GM18870 (cell line): ENCODE measurements at regions not wholly inside any gene's neighbourhood (a gene's known extent, or its start where the extent isn't known, plus 50 kb on each side); places are given as distances from the start of the nearest gene placed in this dataset.
"Not testable (repeated sequence)": the region's sequence is repeated elsewhere in the genome, so short reads cannot be mapped to it uniquely, and the experiment has no call there.

Experiments
- ATAC-seq: cut with Tn5 transposase; IDR thresholded peaks from one replicate; pipeline ENCODE4 v1.9.1; 2021; ENCODE audit warnings: moderate library complexity; ENCODE audit not compliant: unreplicated experiment

- ATAC-seq = no peak
These were observed 144.9 kb upstream of the FER start for GRCh38 chr5:108602830-108603229.

GRCh38 chr5:108590799-108591198 is 156.9 kb upstream of the FER start:
- ATAC-seq = no peak

GRCh38 chr5:108588323-108588722 is 159.4 kb upstream of the FER start:
- ATAC-seq = no peak

GRCh38 chr5:108587821-108588220 is 159.9 kb upstream of the FER start:
- no peak for ATAC-seq

- no peak for ATAC-seq
These were observed 166.7 kb upstream of the FER start for GRCh38 chr5:108581026-108581425.

- no peak for ATAC-seq
These were observed 168.5 kb upstream of the FER start for GRCh38 chr5:108579236-108579635.

- ATAC-seq = no peak
These were observed 168.9 kb upstream of the FER start for GRCh38 chr5:108578791-108579190.

GRCh38 chr5:108567429-108567828 is 180.3 kb upstream of the FER start:
- no peak for ATAC-seq

GRCh38 chr5:108564441-108564840 is 182.5 kb upstream of the FBXL17 start:
- no peak for ATAC-seq

GRCh38 chr5:108562205-108562454 is 180.2 kb upstream of the FBXL17 start:
- no peak for ATAC-seq

GRCh38 chr5:108561416-108562204 is 179.7 kb upstream of the FBXL17 start:
- ATAC-seq = no peak

GRCh38 chr5:108560581-108560980 is 178.7 kb upstream of the FBXL17 start:
- ATAC-seq = no peak

- ATAC-seq = no peak
These were observed 178.3 kb upstream of the FBXL17 start for GRCh38 chr5:108560166-108560565.

- ATAC-seq = not testable (repeated sequence)
These were observed 176.9 kb upstream of the FBXL17 start for GRCh38 chr5:108558840-108559239.

- not testable (repeated sequence) for ATAC-seq
These were observed 176.2 kb upstream of the FBXL17 start for GRCh38 chr5:108558142-108558541.

- no peak for ATAC-seq
These were observed 175.8 kb upstream of the FBXL17 start for GRCh38 chr5:108557686-108558085.

- no peak for ATAC-seq
These were observed 174.7 kb upstream of the FBXL17 start for GRCh38 chr5:108556441-108557145.

- ATAC-seq = no peak
These were observed 167.0 kb upstream of the FBXL17 start for GRCh38 chr5:108548684-108549596.

GRCh38 chr5:108546939-108547338 is 165.0 kb upstream of the FBXL17 start:
- no peak for ATAC-seq

- no peak for ATAC-seq
These were observed 163.4 kb upstream of the FBXL17 start for GRCh38 chr5:108545301-108545700.

GRCh38 chr5:108543486-108543885 is 161.6 kb upstream of the FBXL17 start:
- peak; percentile 58 for ATAC-seq

GRCh38 chr5:108541836-108542235 is 159.9 kb upstream of the FBXL17 start:
- peak; percentile 48 for ATAC-seq
